Endothelial cell of umbilical vein (primary cell): ENCODE measurements at regions not wholly inside any gene's neighbourhood (a gene's known extent, or its start where the extent isn't known, plus 50 kb on each side); places are given as distances from the start of the nearest gene placed in this dataset.

Experiments used
- BruUV-seq: library from RNA; stranded (reverse); fragments of 400-500 nt; replicated peaks from 2 replicates; lab custom pipeline; 2021; lab: Mats Ljungman, UMichigan
- CTCF ChIA-PET: fragments of 300-600, 350-600 bp; sonication (Branson Sonifier 250); formaldehyde crosslinking; loops from one replicate; lab custom pipeline; 2021; ENCODE audit warnings: antibody characterized with exemption, inconsistent platforms; lab: Charles Lee
- POLR2A ChIA-PET: fragments of 300-600, 350-600 bp; sonication (Branson Sonifier 250); formaldehyde crosslinking; loops from one replicate; lab custom pipeline; 2021; ENCODE audit warnings: antibody characterized with exemption, inconsistent platforms; lab: Charles Lee
- DNase-seq: peaks from one replicate; pipeline ENCODE4 v3.0.0-alpha.2; 2011; ENCODE audit warnings: low read depth, low spot score
- FAIRE-seq: peaks from 2 replicates; lab custom pipeline; 2011; peaks lifted over from hg19 to GRCh38; lab: Jason Lieb, UNC
- H2AFZ ChIP-seq: 2 replicates; pipeline ENCODE4 v1.6.0; 2012; ENCODE audit warnings: low read depth, low read length, control low read depth, inconsistent platforms
- H3K27ac ChIP-seq: 2 replicates; pipeline ENCODE4 v1.5.1; 2011; ENCODE audit warnings: low read depth, mild to moderate bottlenecking, control low read depth, low read length, moderate library complexity; ENCODE audit not compliant: insufficient read depth
- H3K27me3 ChIP-seq, 2 experiments: 2 replicates each; pipeline versions ENCODE4 v1.6.0 to v1.6.1; 2011; ENCODE audit warnings: low read length in 2 of 2, mixed read lengths in 1 of 2; ENCODE audit not compliant: control insufficient read depth in 2 of 2, insufficient read depth in 2 of 2
- H3K36me3 ChIP-seq, 2 experiments: 2 replicates in 1 of 2; 3 replicates in 1 of 2; pipeline ENCODE4 v1.5.1; 2011; ENCODE audit warnings: low read length in 2 of 2, mild to moderate bottlenecking in 1 of 2, moderate library complexity in 1 of 2; ENCODE audit not compliant: control insufficient read depth in 2 of 2, insufficient read depth in 2 of 2; ENCODE audit errors: extremely low read depth in 1 of 2
- H3K4me1 ChIP-seq: 3 replicates; pipeline ENCODE4 v1.5.1; 2011; ENCODE audit warnings: mild to moderate bottlenecking, low read length; ENCODE audit not compliant: control insufficient read depth, insufficient read depth; ENCODE audit errors: extremely low read depth
- H3K4me2 ChIP-seq: 2 replicates; pipeline ENCODE4 v1.6.1; 2011; ENCODE audit warnings: low read length, control low read depth, mixed read lengths; ENCODE audit not compliant: insufficient read depth
- H3K4me3 ChIP-seq, 3 experiments: fragments of 200-600 bp in 1 of 3; sonication (generic), shearing (Covaris generic) in 1 of 3; replicated peaks in 1 of 3; 2 replicates each; pipeline ENCODE4 v1.5.1; 2011 to 2016; ENCODE audit warnings: control low read depth in 3 of 3, low read length in 3 of 3, mild to moderate bottlenecking in 2 of 3, inconsistent platforms in 1 of 3, low read depth in 1 of 3, moderate library complexity in 1 of 3; ENCODE audit not compliant: insufficient read depth in 1 of 3
- H3K79me2 ChIP-seq: 2 replicates; pipeline ENCODE4 v1.6.0; 2012; ENCODE audit warnings: low read length, inconsistent platforms; ENCODE audit not compliant: control insufficient read depth, insufficient read depth
- H3K9ac ChIP-seq: replicated peaks from 2 replicates; pipeline ENCODE3; 2011; ENCODE audit warnings: low read length, control low read depth; ENCODE audit not compliant: insufficient read depth; ENCODE audit errors: extremely low read depth
- H3K9me1 ChIP-seq: replicated peaks from 3 replicates; pipeline ENCODE4 v1.6.0; 2011; ENCODE audit warnings: mild to moderate bottlenecking, low read length; ENCODE audit not compliant: control insufficient read depth, insufficient read depth; ENCODE audit errors: extremely low read depth
- H3K9me3 ChIP-seq: replicated peaks from 2 replicates; pipeline ENCODE4 v1.5.1; 2012; ENCODE audit warnings: low read length, inconsistent platforms; ENCODE audit not compliant: control insufficient read depth, insufficient read depth
- H4K20me1 ChIP-seq: replicated peaks from 2 replicates; pipeline ENCODE3; 2011; ENCODE audit warnings: mild to moderate bottlenecking, low read length; ENCODE audit not compliant: control insufficient read depth, insufficient read depth; ENCODE audit errors: extremely low read depth
- EZH2 ChIP-seq: IDR thresholded peaks from 2 replicates; pipeline ENCODE4 v1.6.1; 2012; ENCODE audit warnings: borderline replicate concordance, low read depth, mild to moderate bottlenecking, moderate library complexity, low read length, inconsistent platforms; ENCODE audit not compliant: severe bottlenecking
- FOS ChIP-seq: IDR thresholded peaks from 2 replicates; pipeline ENCODE4 v1.6.1; 2011; ENCODE audit warnings: mild to moderate bottlenecking, low read length, moderate library complexity, borderline replicate concordance; ENCODE audit not compliant: insufficient read depth
- GATA2 ChIP-seq: IDR thresholded peaks from 2 replicates; pipeline ENCODE4 v1.7.0; 2011; ENCODE audit warnings: low read depth, mild to moderate bottlenecking, moderate library complexity, mixed read lengths, low read length; ENCODE audit not compliant: insufficient read length, insufficient read depth
- JUN ChIP-seq: IDR thresholded peaks from 2 replicates; pipeline ENCODE4 v1.6.1; 2011; ENCODE audit warnings: borderline replicate concordance, low read depth; ENCODE audit not compliant: insufficient read length, insufficient read depth
- MYC ChIP-seq: IDR thresholded peaks from one replicate; pipeline ENCODE4 v1.6.1; 2011; ENCODE audit warnings: mild to moderate bottlenecking, low read depth, low read length
- POLR2A ChIP-seq: IDR thresholded peaks from 2 replicates; pipeline ENCODE4 v1.6.1; 2012; ENCODE audit warnings: low read depth, mild to moderate bottlenecking, control low read depth, low read length
- POLR2AphosphoS5 ChIP-seq: IDR thresholded peaks from 2 replicates; pipeline ENCODE4 v1.6.1; 2012; ENCODE audit warnings: low read depth, mild to moderate bottlenecking, control low read depth, low read length, moderate library complexity; ENCODE audit not compliant: insufficient read depth
- dilution Hi-C: fragments of 300-500 bp; cut with MboI; formaldehyde crosslinking; loops from one replicate; pipeline ENCODE4 v1.15.0; 2019; ENCODE audit warnings: low sequenced_read_pairs; ENCODE audit not compliant: extremely low pct_ligation_motif_present
- intact Hi-C: fragments of 100-400 bp; cut with micrococcal nuclease; formaldehyde crosslinking; loops from one replicate; pipeline ENCODE4 v1.10.0; 2022
- TF ChIP-seq, protein P1 (sequence below), 2 donors: IDR thresholded peaks; 1 replicate in 1 of 2; 2 replicates in 1 of 2; pipeline ENCODE4 v1.5.1; 2011; ENCODE audit warnings: low read length in 2 of 2, mild to moderate bottlenecking in 2 of 2, moderate library complexity in 2 of 2, control low read depth in 1 of 2, inconsistent platforms in 1 of 2, low read depth in 1 of 2; ENCODE audit not compliant: insufficient read depth in 1 of 2; ENCODE audit errors: extremely low read depth in 1 of 2
- TF ChIP-seq, protein P2 (sequence below): IDR thresholded peaks from 2 replicates; pipeline ENCODE4 v1.6.1; 2011; ENCODE audit not compliant: insufficient read depth, insufficient read length

- H3K4me2 ChIP-seq = no peak overlapping the region
- intact Hi-C loops (no loop called here), dilution Hi-C loops (no loop called here)
- ChIA-PET CTCF (no interaction called here), POLR2A (no interaction called here)
- H3K27me3 ChIP-seq = no peaks in the 10 kb centered on the region
- DNase-seq = no peak
- H2AFZ ChIP-seq = no peak overlapping the region
- no TSS peak for BruUV-seq
- no peaks in the 10 kb centered on the region for H3K4me1 ChIP-seq
- no peak for FAIRE-seq
- H4K20me1 ChIP-seq = no peaks in the 10 kb centered on the region
- no peak for TF ChIP-seq POLR2A
- no peak for TF ChIP-seq FOS
- TF ChIP-seq JUN = no peak
- TF ChIP-seq, protein P1, sequence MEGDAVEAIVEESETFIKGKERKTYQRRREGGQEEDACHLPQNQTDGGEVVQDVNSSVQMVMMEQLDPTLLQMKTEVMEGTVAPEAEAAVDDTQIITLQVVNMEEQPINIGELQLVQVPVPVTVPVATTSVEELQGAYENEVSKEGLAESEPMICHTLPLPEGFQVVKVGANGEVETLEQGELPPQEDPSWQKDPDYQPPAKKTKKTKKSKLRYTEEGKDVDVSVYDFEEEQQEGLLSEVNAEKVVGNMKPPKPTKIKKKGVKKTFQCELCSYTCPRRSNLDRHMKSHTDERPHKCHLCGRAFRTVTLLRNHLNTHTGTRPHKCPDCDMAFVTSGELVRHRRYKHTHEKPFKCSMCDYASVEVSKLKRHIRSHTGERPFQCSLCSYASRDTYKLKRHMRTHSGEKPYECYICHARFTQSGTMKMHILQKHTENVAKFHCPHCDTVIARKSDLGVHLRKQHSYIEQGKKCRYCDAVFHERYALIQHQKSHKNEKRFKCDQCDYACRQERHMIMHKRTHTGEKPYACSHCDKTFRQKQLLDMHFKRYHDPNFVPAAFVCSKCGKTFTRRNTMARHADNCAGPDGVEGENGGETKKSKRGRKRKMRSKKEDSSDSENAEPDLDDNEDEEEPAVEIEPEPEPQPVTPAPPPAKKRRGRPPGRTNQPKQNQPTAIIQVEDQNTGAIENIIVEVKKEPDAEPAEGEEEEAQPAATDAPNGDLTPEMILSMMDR (IDR thresholded peaks at IDR 0.05; ENCODE audit: extremely low read depth in 1 of 2, insufficient read depth in 1 of 2, low read depth in 1 of 2, low read length in 2 of 2) = no peak
- TF ChIP-seq MYC = no peak
- no peak for TF ChIP-seq EZH2
- no peak for TF ChIP-seq GATA2
- TF ChIP-seq, protein P2, sequence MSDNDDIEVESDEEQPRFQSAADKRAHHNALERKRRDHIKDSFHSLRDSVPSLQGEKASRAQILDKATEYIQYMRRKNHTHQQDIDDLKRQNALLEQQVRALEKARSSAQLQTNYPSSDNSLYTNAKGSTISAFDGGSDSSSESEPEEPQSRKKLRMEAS = no peak
- TF ChIP-seq POLR2AphosphoS5 = no peak
- H3K36me3 ChIP-seq = no peaks in the 10 kb centered on the region
- no peak overlapping the region for H3K9ac ChIP-seq
- H3K9me1 ChIP-seq = no peaks in the 10 kb centered on the region
- H3K9me3 ChIP-seq = no peaks in the 10 kb centered on the region
- H3K4me3 ChIP-seq = no peak overlapping the region
- H3K27ac ChIP-seq = no peak overlapping the region
- no peaks in the 10 kb centered on the region for H3K79me2 ChIP-seq
Measured at GRCh38 chr10:84599254-84599653, 270.9 kb downstream of the CCSER2 start.
